ENCODE measurements at regions not wholly inside any gene's neighbourhood (a gene's known extent, or its start where the extent isn't known, plus 50 kb on each side); places are given as distances from the start of the nearest gene placed in this dataset.

- no peak for DNase-seq (ENCODE audit: low read depth)
Measured at GRCh38 chr6:47932575-47932974, 150.7 kb downstream of the OPN5 start.

- DNase-seq (ENCODE audit: low read depth), result no peak
Measured at GRCh38 chr6:47924001-47924400, 142.2 kb downstream of the OPN5 start.

GRCh38 chr6:47922391-47922790 lies 140.6 kb downstream of the OPN5 start:
- DNase-seq (ENCODE audit: low read depth), result no peak

DNA sequence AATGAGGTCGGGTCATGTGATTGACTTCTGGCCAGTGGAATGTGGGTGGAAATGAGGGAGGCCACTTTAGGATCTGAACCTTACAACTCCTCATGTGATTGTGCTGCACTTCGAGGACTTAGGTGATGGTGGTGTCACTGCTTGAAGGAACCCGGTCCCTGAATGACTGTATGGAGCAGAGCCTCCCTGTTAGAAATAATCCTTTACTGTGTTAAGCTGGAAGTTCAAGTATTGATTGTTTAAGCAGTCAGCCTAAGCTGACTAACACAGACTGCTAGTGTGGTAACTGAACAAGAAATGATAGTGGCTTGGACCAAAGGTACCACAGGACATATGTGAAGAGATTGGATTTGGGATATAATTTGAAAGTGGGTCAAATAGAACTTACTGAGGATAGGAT lies 138.0 kb downstream of the OPN5 start:
- DNase-seq (ENCODE audit: low read depth), result no peak

- DNase-seq (ENCODE audit: low read depth), result no peak
Measured at GRCh38 chr6:47917811-47918210, 136.0 kb downstream of the OPN5 start.

- DNase-seq (ENCODE audit: low read depth), result no peak
Measured at GRCh38 chr6:47917202-47917601, 135.4 kb downstream of the OPN5 start.

- DNase-seq (ENCODE audit: low read depth), result no peak
Measured at GRCh38 chr6:47915017-47915416, 133.2 kb downstream of the OPN5 start.

DNA sequence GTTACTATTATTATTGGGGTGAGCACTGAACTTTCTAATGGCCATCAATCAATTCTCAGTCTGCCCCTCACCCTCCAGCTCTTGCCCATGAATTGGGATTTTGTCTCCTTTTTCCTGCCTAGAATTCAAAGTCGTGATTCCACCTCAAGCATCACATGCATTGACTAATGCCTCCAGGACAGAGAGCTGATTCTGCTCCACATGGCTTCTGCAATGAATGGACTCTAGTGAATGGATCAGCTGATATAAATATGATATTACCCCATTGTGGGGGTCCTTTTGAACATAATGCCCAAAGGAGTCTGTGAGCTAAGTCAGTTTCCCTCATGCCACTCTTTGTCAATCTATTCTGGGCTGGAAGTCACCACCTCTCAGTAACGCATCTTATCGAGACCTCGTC lies 126.4 kb downstream of the OPN5 start:
- DNase-seq (ENCODE audit: low read depth), result no peak

- DNase-seq (ENCODE audit: low read depth), result no peak
Measured at GRCh38 chr6:47905717-47906116, 123.9 kb downstream of the OPN5 start.

DNA sequence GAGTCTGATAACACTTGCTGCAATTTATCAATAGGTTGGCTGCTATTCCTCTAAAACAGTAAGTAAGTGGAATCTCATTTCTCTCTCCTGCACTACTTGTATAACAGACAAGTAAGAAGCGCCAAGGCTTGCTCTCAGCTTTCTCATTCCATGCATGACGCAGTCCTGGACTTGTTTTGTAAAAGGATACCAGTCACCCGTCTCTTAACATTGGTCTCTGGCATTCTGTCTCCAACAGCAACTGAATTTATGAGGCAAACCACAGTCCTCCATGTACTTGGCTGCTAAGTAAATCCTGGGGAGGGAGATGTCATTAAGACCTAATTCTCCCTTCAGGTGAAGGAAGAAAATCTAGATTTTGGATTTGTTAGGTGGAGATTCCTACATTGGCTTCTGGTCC lies 115.4 kb downstream of the OPN5 start:
- no peak for DNase-seq (ENCODE audit: low read depth)

DNA sequence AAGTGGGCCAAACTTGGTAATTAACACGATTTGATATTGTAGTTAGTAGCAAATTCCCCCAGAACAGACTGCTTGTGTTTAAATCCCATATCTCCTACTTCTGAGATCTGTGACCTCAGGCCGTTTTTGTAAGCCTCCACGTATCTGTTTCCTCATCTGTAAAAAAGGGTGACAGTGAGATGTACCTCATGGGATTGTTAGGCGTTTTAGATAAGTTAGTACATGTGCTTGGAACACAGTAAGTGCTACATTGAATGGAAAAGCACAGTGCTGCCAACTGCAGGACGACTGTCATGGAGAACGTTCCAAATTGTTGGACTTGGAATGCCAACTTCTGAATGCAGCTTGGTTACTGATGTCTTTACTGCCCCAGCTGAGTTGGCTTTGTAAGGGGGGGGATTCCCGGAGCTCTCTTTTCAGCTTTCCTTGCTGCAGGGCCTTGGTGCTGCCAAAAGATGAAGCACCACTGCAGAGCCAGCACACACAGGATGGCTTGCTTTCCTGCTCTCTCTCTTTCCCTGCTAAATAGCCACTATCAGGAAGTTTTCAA lies 108.6 kb downstream of the OPN5 start:
- DNase-seq (ENCODE audit: low read depth), result no peak

- no peak for DNase-seq (ENCODE audit: low read depth)
Measured at GRCh38 chr6:47879015-47879414, 97.2 kb downstream of the OPN5 start.

Measured in non-pigmented ciliary epithelial cell (primary cell).